ENCODE measurements at regions not wholly inside any gene's neighbourhood (a gene's known extent, or its start where the extent isn't known, plus 50 kb on each side); places are given as distances from the start of the nearest gene placed in this dataset.

GRCh38 chr5:51271261-51271660, 112.0 kb upstream of the ISL1 start:
- TF ChIP-seq CTCF (IDR thresholded peaks at IDR 0.05; ENCODE audit: low read depth, low read length): no peak
- no peak for TF ChIP-seq POLR2A (IDR thresholded peaks at IDR 0.05; ENCODE audit: extremely low read depth, insufficient read length)
- no peak for TF ChIP-seq MAX (IDR thresholded peaks at IDR 0.05; ENCODE audit: low read depth, low read length)
- no peak for TF ChIP-seq MYC (IDR thresholded peaks at IDR 0.05; ENCODE audit: low read depth, low read length)

All from NB4 (cell line).